ENCODE measurements at regions not wholly inside any gene's neighbourhood (a gene's known extent, or its start where the extent isn't known, plus 50 kb on each side); places are given as distances from the start of the nearest gene placed in this dataset.

GRCh38 chr6:91659891-91660290 lies 1073.0 kb upstream of the MAP3K7 start:
- TF ChIP-seq CTCF (conservative IDR thresholded peaks at IDR 0.05; ENCODE audit: low read depth, low read length), result no peak
- TF ChIP-seq EZH2 (IDR thresholded peaks at IDR 0.05; ENCODE audit: borderline replicate concordance, low read depth, low read length, poor library complexity, severe bottlenecking), result no peak
- no peak for DNase-seq (ENCODE audit: low spot score)
- Histone ChIP-seq H3K27me3 (replicated peaks; ENCODE audit: insufficient read depth, low read depth, low read length, poor library complexity) (no peaks in the 10 kb centered on the region), H3K27ac (ENCODE audit: low read depth, low read length, poor library complexity, severe bottlenecking) (no peak overlapping the region), H3K9me3 (ENCODE audit: low read depth, low read length, poor library complexity, severe bottlenecking) (peaks cover 3% of the 10 kb centered on the region), H3K36me3 (ENCODE audit: insufficient read depth, low read length, poor library complexity, severe bottlenecking) (no peaks in the 10 kb centered on the region), H3K4me1 (ENCODE audit: insufficient read depth, low read length, poor library complexity, severe bottlenecking) (no peaks in the 10 kb centered on the region), H3K4me3 (ENCODE audit: low read depth, low read length, poor library complexity, severe bottlenecking) (no peak overlapping the region)
- BruUV-seq (replicated peaks), result no TSS peak
- ChIA-PET POLR2A (ENCODE audit: low non-redundant PET) (no interaction called here), CTCF (no interaction called here)
- intact Hi-C loops (cut with micrococcal nuclease; ENCODE audit: unreplicated experiment), result no loop called here

- Histone ChIP-seq H3K9me3 (ENCODE audit: low read depth, low read length, poor library complexity, severe bottlenecking) (no peaks in the 10 kb centered on the region), H3K4me3 (ENCODE audit: low read depth, low read length, poor library complexity, severe bottlenecking) (no peak overlapping the region), H3K4me1 (ENCODE audit: insufficient read depth, low read length, poor library complexity, severe bottlenecking) (no peaks in the 10 kb centered on the region), H3K27me3 (replicated peaks; ENCODE audit: insufficient read depth, low read depth, low read length, poor library complexity) (no peaks in the 10 kb centered on the region), H3K36me3 (ENCODE audit: insufficient read depth, low read length, poor library complexity, severe bottlenecking) (no peaks in the 10 kb centered on the region), H3K27ac (ENCODE audit: low read depth, low read length, poor library complexity, severe bottlenecking) (no peak overlapping the region)
- CTCF ChIA-PET, result no interaction called here
- intact Hi-C loops (cut with micrococcal nuclease; ENCODE audit: unreplicated experiment), result no loop called here
- POLR2A ChIA-PET (ENCODE audit: low non-redundant PET), result no interaction called here
- BruUV-seq (replicated peaks), result no TSS peak
- DNase-seq (ENCODE audit: low spot score), result no peak
- no peak for TF ChIP-seq EZH2 (IDR thresholded peaks at IDR 0.05; ENCODE audit: borderline replicate concordance, low read depth, low read length, poor library complexity, severe bottlenecking)
- no peak for TF ChIP-seq CTCF (conservative IDR thresholded peaks at IDR 0.05; ENCODE audit: low read depth, low read length)
Measured at GRCh38 chr6:91654793-91655192, 1067.9 kb upstream of the MAP3K7 start.

- ChIA-PET CTCF (no interaction called here), POLR2A (ENCODE audit: low non-redundant PET) (no interaction called here)
- no peak for TF ChIP-seq EZH2 (IDR thresholded peaks at IDR 0.05; ENCODE audit: borderline replicate concordance, low read depth, low read length, poor library complexity, severe bottlenecking)
- TF ChIP-seq CTCF (conservative IDR thresholded peaks at IDR 0.05; ENCODE audit: low read depth, low read length), result no peak
- intact Hi-C loops (cut with micrococcal nuclease; ENCODE audit: unreplicated experiment), result no loop called here
- no peaks in the 10 kb centered on the region for H3K9me3 ChIP-seq (ENCODE audit: low read depth, low read length, poor library complexity, severe bottlenecking)
- no peaks in the 10 kb centered on the region for H3K4me1 ChIP-seq (ENCODE audit: insufficient read depth, low read length, poor library complexity, severe bottlenecking)
- H3K4me3 ChIP-seq (ENCODE audit: low read depth, low read length, poor library complexity, severe bottlenecking), result no peak overlapping the region
- H3K36me3 ChIP-seq (ENCODE audit: insufficient read depth, low read length, poor library complexity, severe bottlenecking), result no peaks in the 10 kb centered on the region
- no peak for DNase-seq (ENCODE audit: low spot score)
- BruUV-seq (replicated peaks), result no TSS peak
- no peaks in the 10 kb centered on the region for H3K27me3 ChIP-seq (replicated peaks; ENCODE audit: insufficient read depth, low read depth, low read length, poor library complexity)
- H3K27ac ChIP-seq (ENCODE audit: low read depth, low read length, poor library complexity, severe bottlenecking), result no peak overlapping the region
Measured at GRCh38 chr6:91654357-91654756, 1067.5 kb upstream of the MAP3K7 start.

All from A673 (cell line).